K562 (cell line): ENCODE measurements at regions not wholly inside any gene's neighbourhood (a gene's known extent, or its start where the extent isn't known, plus 50 kb on each side); places are given as distances from the start of the nearest gene placed in this dataset.
"Not testable (repeated sequence)": the region's sequence is repeated elsewhere in the genome, so short reads cannot be mapped to it uniquely, and the experiment has no call there.

Source experiments
- ATAC-seq: fragments of 200-7000 bp; cut with Tn5 transposase; 3 replicates; pipeline ENCODE4 v1.9.1; 2020; ENCODE audit warnings: moderate library complexity
- BruUV-seq: library from RNA; stranded (reverse); fragments of 400-500 nt; replicated peaks from 2 replicates; lab custom pipeline; 2021; lab: Mats Ljungman, UMichigan
- CTCF ChIA-PET: fragments of 300-600 bp; formaldehyde crosslinking; extraction: SDS; loops from one replicate; lab custom pipeline; 2021; ENCODE audit warnings: low intra/inter-chr PET ratio; lab: Yijun Ruan, JAX
- POLR2A ChIA-PET: fragments of 300-600, 350-650 bp; sonication (Branson Sonifier 250); formaldehyde crosslinking; extraction: SDS; loops from one replicate; lab custom pipeline; 2021; ENCODE audit warnings: antibody characterized with exemption, inconsistent platforms; lab: Yijun Ruan, JAX
- DNase-seq, 4 experiments: peaks; one replicate each; pipeline versions ENCODE4 v3.0.0 to v3.0.0-alpha.2; 2011 to 2018; ENCODE audit warnings: low spot score in 3 of 4, mixed read lengths in 3 of 4; ENCODE audit errors: extremely low read depth in 1 of 4
- FAIRE-seq: peaks from 2 replicates; lab custom pipeline; 2011; peaks lifted over from hg19 to GRCh38; lab: Jason Lieb, UNC
- H2AFZ ChIP-seq: 2 replicates; pipeline ENCODE4 v1.6.0; 2011; ENCODE audit warnings: low read depth, low read length, control low read depth, inconsistent platforms
- H3K27ac ChIP-seq: fragments of 200-600 bp; 3 replicates; pipeline ENCODE4 v1.8.0; 2011; ENCODE audit warnings: low read depth, mild to moderate bottlenecking, control low read depth, inconsistent platforms, low read length, moderate library complexity, mixed read lengths; ENCODE audit errors: extremely low read depth
- H3K27me3 ChIP-seq, 2 experiments: fragments of 300-600 bp in 1 of 2; 2 replicates in 1 of 2; 3 replicates in 1 of 2; pipeline versions ENCODE4 v1.6.0 to v1.8.0; 2011; ENCODE audit warnings: inconsistent platforms in 2 of 2, low read length in 2 of 2, mild to moderate bottlenecking in 1 of 2, mixed read lengths in 1 of 2, moderate library complexity in 1 of 2; ENCODE audit not compliant: control insufficient read depth in 2 of 2, insufficient read depth in 2 of 2
- H3K36me3 ChIP-seq: fragments of 300-600 bp; 3 replicates; pipeline ENCODE4 v1.8.0; 2011; ENCODE audit warnings: mild to moderate bottlenecking, low read length, inconsistent platforms; ENCODE audit not compliant: control insufficient read depth, insufficient read depth
- H3K4me1 ChIP-seq, 2 experiments: fragments of 200-600 bp in 1 of 2; replicated peaks in 1 of 2; 2 replicates in 1 of 2; 3 replicates in 1 of 2; pipeline versions ENCODE4 v1.5.1 to v1.8.0; 2011; ENCODE audit warnings: inconsistent platforms in 2 of 2, low read length in 2 of 2, mild to moderate bottlenecking in 1 of 2, mixed read lengths in 1 of 2, moderate library complexity in 1 of 2; ENCODE audit not compliant: control insufficient read depth in 2 of 2, insufficient read depth in 2 of 2
- H3K4me2 ChIP-seq: 2 replicates; pipeline ENCODE4 v1.6.1; 2011; ENCODE audit warnings: low read length, control low read depth, inconsistent platforms, mixed read lengths; ENCODE audit not compliant: insufficient read depth
- H3K4me3 ChIP-seq: fragments of 200-600 bp; sonication (generic), shearing (Covaris generic); 2 replicates; pipeline ENCODE4 v1.5.1; 2016; ENCODE audit warnings: control low read depth, inconsistent platforms
- H3K79me2 ChIP-seq: fragments of 200-600 bp; 3 replicates; pipeline ENCODE4 v1.8.0; 2011; ENCODE audit warnings: low read length, inconsistent platforms; ENCODE audit not compliant: control insufficient read depth, insufficient read depth
- H3K9ac ChIP-seq, 2 experiments: 2 replicates each; pipeline versions ENCODE4 v1.6.0 to v1.6.1; 2011; ENCODE audit warnings: low read depth in 2 of 2, low read length in 2 of 2, control low read depth in 1 of 2, inconsistent platforms in 1 of 2, mild to moderate bottlenecking in 1 of 2, mixed read lengths in 1 of 2; ENCODE audit not compliant: insufficient read depth in 1 of 2
- H3K9me1 ChIP-seq: one replicate; pipeline ENCODE4 v1.6.0; 2011; ENCODE audit warnings: inconsistent platforms, mild to moderate bottlenecking, low read length, moderate library complexity; ENCODE audit not compliant: control insufficient read depth, insufficient read depth
- H3K9me3 ChIP-seq: replicated peaks from 2 replicates; pipeline ENCODE4 v1.5.1; 2011; ENCODE audit warnings: low read depth, low read length, inconsistent platforms; ENCODE audit not compliant: control insufficient read depth, insufficient read depth
- H4K20me1 ChIP-seq: replicated peaks from 2 replicates; pipeline ENCODE4 v1.6.1; 2011; ENCODE audit warnings: low read length, inconsistent platforms, mixed read lengths; ENCODE audit not compliant: control insufficient read depth, insufficient read depth
- CTCF ChIP-seq, 3 experiments: IDR thresholded peaks in 2 of 3; conservative IDR thresholded peaks in 1 of 3; 2 replicates each; pipeline ENCODE4 v1.5.1; 2011 to 2012; ENCODE audit warnings: low read length in 3 of 3, mild to moderate bottlenecking in 3 of 3, control low read depth in 2 of 3, improper control_type of control experiment in 1 of 3, inconsistent platforms in 1 of 3, low read depth in 1 of 3, mixed read lengths in 1 of 3, moderate library complexity in 1 of 3; ENCODE audit not compliant: insufficient read depth in 2 of 3
- ETS2 ChIP-seq: IDR thresholded peaks from 2 replicates; pipeline ENCODE4 v1.6.1; 2016; ENCODE audit warnings: borderline replicate concordance, missing genetic modification characterization, mild to moderate bottlenecking, moderate library complexity, missing compliant biosample characterization; ENCODE audit not compliant: poor library complexity, severe bottlenecking
- WGBS: fragments of 100-300 bp; shearing (Covaris generic); methylation state at CpG from one replicate; pipeline ENCODE4 v1.1.6; 2016; ENCODE audit warnings: low coverage, mixed read lengths; ENCODE audit not compliant: insufficient coverage; ENCODE audit errors: missing lambda C conversion rate; 5-methylcytosine and 5-hydroxymethylcytosine counted together
- in situ Hi-C: fragments of 300-500 bp; cut with MboI; formaldehyde crosslinking; loops from 4 replicates; pipeline ENCODE4 v1.15.0; 2018; ENCODE audit warnings: inconsistent platforms, mixed read lengths
- intact Hi-C: fragments of 100-400 bp; cut with micrococcal nuclease; formaldehyde crosslinking; loops from 2 replicates; pipeline ENCODE4 v1.14.2; 2022

GRCh38 chr19:31483226-31483857 lies 134.1 kb upstream of the TSHZ3 start (continued):
- TF ChIP-seq ETS2 (tag), result no peak

- H3K79me2 ChIP-seq, H3K27ac ChIP-seq, H3K4me1 ChIP-seq, H2AFZ ChIP-seq, in situ Hi-C loops, ATAC-seq, H3K4me2 ChIP-seq, H3K9ac ChIP-seq, H4K20me1 ChIP-seq, H3K4me3 ChIP-seq, CTCF ChIA-PET, H3K9me1 ChIP-seq, BruUV-seq, POLR2A ChIA-PET, H3K36me3 ChIP-seq, intact Hi-C loops, H3K27me3 ChIP-seq, H3K9me3 ChIP-seq, FAIRE-seq: not testable (repeated sequence)
- DNase-seq, result peak in 1 of 4 experiments; percentile 8
- 5% methylated on average over 2 of the region's 2 CpGs for WGBS
- peak in 1 of 3 experiments; percentile 16; a peak in 2 of 6 replicates for TF ChIP-seq CTCF (IDR thresholded peaks at IDR 0.05 in 2 of 3, conservative IDR thresholded peaks at IDR 0.05 in 1 of 3; ENCODE audit: insufficient read depth in 2 of 3, low read depth in 1 of 3, low read length in 3 of 3)
These were observed 135.7 kb upstream of the TSHZ3 start for GRCh38 chr19:31484858-31485410.
